HL-60 (cell line): ENCODE measurements at regions not wholly inside any gene's neighbourhood (a gene's known extent, or its start where the extent isn't known, plus 50 kb on each side); places are given as distances from the start of the nearest gene placed in this dataset.

Experiments
- DNase-seq, 2 experiments: peaks; one replicate each; pipeline ENCODE4 v3.0.0-alpha.2; 2010 to 2020; ENCODE audit warnings: low read depth in 1 of 2, low spot score in 1 of 2
- H3K27ac ChIP-seq: fragments of 250-450 bp; sonication (Bioruptor Pico); replicated peaks from 2 replicates; pipeline ENCODE4 v1.5.1; 2020; ENCODE audit warnings: mild to moderate bottlenecking, moderate library complexity
- H3K27me3 ChIP-seq: fragments of 250-450 bp; sonication (Bioruptor Pico); 2 replicates; pipeline ENCODE4 v1.5.1; 2021; ENCODE audit warnings: mild to moderate bottlenecking, moderate library complexity; ENCODE audit not compliant: insufficient read depth, poor library complexity, severe bottlenecking
- H3K4me3 ChIP-seq: replicated peaks from 2 replicates; pipeline ENCODE4 v1.5.1; 2011; ENCODE audit warnings: mild to moderate bottlenecking, control low read depth, low read length; ENCODE audit not compliant: insufficient read depth
- GABPA ChIP-seq: IDR thresholded peaks from 2 replicates; pipeline ENCODE4 v1.6.1; 2012; ENCODE audit warnings: low read depth
- POLR2AphosphoS5 ChIP-seq: IDR thresholded peaks from 2 replicates; pipeline ENCODE4 v1.6.1; 2012; ENCODE audit warnings: low read depth
- SPI1 ChIP-seq: IDR thresholded peaks from 2 replicates; pipeline ENCODE4 v1.6.1; 2012; ENCODE audit warnings: low read depth, mild to moderate bottlenecking, borderline replicate concordance
- TF ChIP-seq, protein P1 (sequence below): IDR thresholded peaks from one replicate; pipeline ENCODE4 v1.5.1; 2011; ENCODE audit warnings: low read length, control low read depth, inconsistent platforms; ENCODE audit not compliant: insufficient read depth
- TF ChIP-seq, protein P2 (sequence below): IDR thresholded peaks from 2 replicates; pipeline ENCODE4 v1.6.1; 2012; ENCODE audit warnings: low read depth; ENCODE audit not compliant: insufficient replicate concordance

- Histone ChIP-seq H3K27ac (no peak overlapping the region), H3K4me3 (no peak overlapping the region), H3K27me3 (no peaks in the 10 kb centered on the region)
- no peak for DNase-seq
- no peak for TF ChIP-seq GABPA
- no peak for TF ChIP-seq SPI1
- TF ChIP-seq, protein P1, sequence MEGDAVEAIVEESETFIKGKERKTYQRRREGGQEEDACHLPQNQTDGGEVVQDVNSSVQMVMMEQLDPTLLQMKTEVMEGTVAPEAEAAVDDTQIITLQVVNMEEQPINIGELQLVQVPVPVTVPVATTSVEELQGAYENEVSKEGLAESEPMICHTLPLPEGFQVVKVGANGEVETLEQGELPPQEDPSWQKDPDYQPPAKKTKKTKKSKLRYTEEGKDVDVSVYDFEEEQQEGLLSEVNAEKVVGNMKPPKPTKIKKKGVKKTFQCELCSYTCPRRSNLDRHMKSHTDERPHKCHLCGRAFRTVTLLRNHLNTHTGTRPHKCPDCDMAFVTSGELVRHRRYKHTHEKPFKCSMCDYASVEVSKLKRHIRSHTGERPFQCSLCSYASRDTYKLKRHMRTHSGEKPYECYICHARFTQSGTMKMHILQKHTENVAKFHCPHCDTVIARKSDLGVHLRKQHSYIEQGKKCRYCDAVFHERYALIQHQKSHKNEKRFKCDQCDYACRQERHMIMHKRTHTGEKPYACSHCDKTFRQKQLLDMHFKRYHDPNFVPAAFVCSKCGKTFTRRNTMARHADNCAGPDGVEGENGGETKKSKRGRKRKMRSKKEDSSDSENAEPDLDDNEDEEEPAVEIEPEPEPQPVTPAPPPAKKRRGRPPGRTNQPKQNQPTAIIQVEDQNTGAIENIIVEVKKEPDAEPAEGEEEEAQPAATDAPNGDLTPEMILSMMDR = no peak
- TF ChIP-seq POLR2AphosphoS5 = no peak
- TF ChIP-seq, protein P2, sequence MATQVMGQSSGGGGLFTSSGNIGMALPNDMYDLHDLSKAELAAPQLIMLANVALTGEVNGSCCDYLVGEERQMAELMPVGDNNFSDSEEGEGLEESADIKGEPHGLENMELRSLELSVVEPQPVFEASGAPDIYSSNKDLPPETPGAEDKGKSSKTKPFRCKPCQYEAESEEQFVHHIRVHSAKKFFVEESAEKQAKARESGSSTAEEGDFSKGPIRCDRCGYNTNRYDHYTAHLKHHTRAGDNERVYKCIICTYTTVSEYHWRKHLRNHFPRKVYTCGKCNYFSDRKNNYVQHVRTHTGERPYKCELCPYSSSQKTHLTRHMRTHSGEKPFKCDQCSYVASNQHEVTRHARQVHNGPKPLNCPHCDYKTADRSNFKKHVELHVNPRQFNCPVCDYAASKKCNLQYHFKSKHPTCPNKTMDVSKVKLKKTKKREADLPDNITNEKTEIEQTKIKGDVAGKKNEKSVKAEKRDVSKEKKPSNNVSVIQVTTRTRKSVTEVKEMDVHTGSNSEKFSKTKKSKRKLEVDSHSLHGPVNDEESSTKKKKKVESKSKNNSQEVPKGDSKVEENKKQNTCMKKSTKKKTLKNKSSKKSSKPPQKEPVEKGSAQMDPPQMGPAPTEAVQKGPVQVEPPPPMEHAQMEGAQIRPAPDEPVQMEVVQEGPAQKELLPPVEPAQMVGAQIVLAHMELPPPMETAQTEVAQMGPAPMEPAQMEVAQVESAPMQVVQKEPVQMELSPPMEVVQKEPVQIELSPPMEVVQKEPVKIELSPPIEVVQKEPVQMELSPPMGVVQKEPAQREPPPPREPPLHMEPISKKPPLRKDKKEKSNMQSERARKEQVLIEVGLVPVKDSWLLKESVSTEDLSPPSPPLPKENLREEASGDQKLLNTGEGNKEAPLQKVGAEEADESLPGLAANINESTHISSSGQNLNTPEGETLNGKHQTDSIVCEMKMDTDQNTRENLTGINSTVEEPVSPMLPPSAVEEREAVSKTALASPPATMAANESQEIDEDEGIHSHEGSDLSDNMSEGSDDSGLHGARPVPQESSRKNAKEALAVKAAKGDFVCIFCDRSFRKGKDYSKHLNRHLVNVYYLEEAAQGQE = no peak
These were observed 281.1 kb downstream of the WDR11 start for GRCh38 chr10:121132273-121132672.

GRCh38 chr10:121133901-121134300 lies 282.7 kb downstream of the WDR11 start:
- DNase-seq = no peak
- no peak overlapping the region for H3K27ac ChIP-seq
- no peak overlapping the region for H3K4me3 ChIP-seq
- TF ChIP-seq SPI1 = no peak
- TF ChIP-seq GABPA = no peak
- TF ChIP-seq, protein P1 = no peak
- TF ChIP-seq, protein P2 = no peak
- TF ChIP-seq POLR2AphosphoS5 = no peak
- no peaks in the 10 kb centered on the region for H3K27me3 ChIP-seq

DNA sequence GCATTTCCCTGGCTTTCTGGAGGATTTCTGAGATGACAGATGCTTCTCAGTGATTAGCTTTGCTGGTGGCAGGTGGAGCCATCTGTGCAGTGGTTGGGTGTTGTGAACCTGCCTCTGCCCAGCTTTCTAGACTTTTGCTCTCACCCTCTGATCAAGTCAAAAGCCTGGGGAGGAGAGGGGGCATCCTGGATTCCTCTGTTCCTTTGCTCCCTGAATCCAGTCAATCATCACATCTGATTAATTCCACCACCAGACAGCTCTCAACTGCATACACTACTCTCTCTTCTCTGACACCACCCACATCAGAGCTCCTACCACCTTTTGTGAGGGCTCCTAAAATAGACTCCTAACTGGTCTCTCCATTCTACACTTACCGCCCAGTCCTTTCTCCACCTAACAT lies 283.5 kb downstream of the WDR11 start:
- Histone ChIP-seq H3K27ac (no peak overlapping the region), H3K27me3 (no peaks in the 10 kb centered on the region), H3K4me3 (no peak overlapping the region)
- TF ChIP-seq, protein P2 = no peak
- TF ChIP-seq POLR2AphosphoS5 (no peak), SPI1 (no peak), GABPA (no peak)
- TF ChIP-seq, protein P1 = no peak
- no peak for DNase-seq
